Prostate gland (tissue), 2 donors: ENCODE measurements at regions not wholly inside any gene's neighbourhood (a gene's known extent, or its start where the extent isn't known, plus 50 kb on each side); places are given as distances from the start of the nearest gene placed in this dataset.
A peak's percentile ranks its signal among the peaks of the same experiment; 100 is the strongest.

Source experiments
- DNase-seq: peaks from one replicate; pipeline ENCODE4 v3.0.0-alpha.2; 2019; ENCODE audit warnings: low spot score
- H3K27ac ChIP-seq, 2 donors: fragments of 200-600 bp; sonication (generic); 2 replicates each; pipeline ENCODE4 v1.5.1; 2017 to 2019
- H3K27me3 ChIP-seq: fragments of 200-600 bp; sonication (generic); replicated peaks from 2 replicates; pipeline ENCODE4 v1.5.1; 2019; ENCODE audit not compliant: insufficient read depth
- H3K36me3 ChIP-seq, 2 donors: fragments of 200-600 bp; sonication (generic); 1 replicate in 1 of 2; 2 replicates in 1 of 2; pipeline versions ENCODE4 v1.5.1 to v1.8.1; 2017 to 2019
- H3K4me1 ChIP-seq: fragments of 200-600 bp; sonication (generic); replicated peaks from 2 replicates; pipeline ENCODE4 v1.5.1; 2019
- H3K4me3 ChIP-seq, 2 donors: fragments of 200-600 bp; sonication (generic); 2 replicates each; pipeline ENCODE4 v1.5.1; 2017 to 2019
- H3K9me3 ChIP-seq: fragments of 200-600 bp; sonication (generic); 2 replicates; pipeline ENCODE4 v1.5.1; 2017
- CTCF ChIP-seq, 4 experiments: fragments of 200-600 bp in 2 of 4; fragments of 450-650 bp in 2 of 4; sonication (generic) in 2 of 4; IDR thresholded peaks; 1 replicate in 3 of 4; 2 replicates in 1 of 4; pipeline ENCODE4 v1.5.1; 2016 to 2019; ENCODE audit warnings: antibody characterized with exemption in 4 of 4, mild to moderate bottlenecking in 2 of 4, moderate library complexity in 2 of 4
- POLR2A ChIP-seq: fragments of 450-650 bp; IDR thresholded peaks from one replicate; pipeline ENCODE4 v1.6.1; 2016; ENCODE audit warnings: antibody characterized with exemption, mild to moderate bottlenecking
- POLR2AphosphoS5 ChIP-seq: sonication (generic); formaldehyde crosslinking; IDR thresholded peaks from one replicate; pipeline ENCODE4 v1.6.1; 2017; ENCODE audit warnings: antibody characterized with exemption
- WGBS: methylation state at CpG from one replicate; pipeline ENCODE4 v1.1.5; 2018; 5-methylcytosine and 5-hydroxymethylcytosine counted together
- intact Hi-C: fragments of 100-400 bp; cut with DNase I; formaldehyde crosslinking; loops from one replicate; pipeline ENCODE4 v1.14.2; 2022

- DNase-seq = no peak
- WGBS = 57% methylated on average over 1 of the region's 1 CpG
- no peaks in the 10 kb centered on the region for H3K27me3 ChIP-seq
- TF ChIP-seq POLR2AphosphoS5 (no peak), POLR2A (no peak), CTCF (IDR thresholded peaks at IDR 0.05) (no peak)
- H3K27ac ChIP-seq = no peak overlapping the region
- H3K9me3 ChIP-seq = no peaks in the 10 kb centered on the region
- H3K4me1 ChIP-seq = no peaks in the 10 kb centered on the region
- no peaks in the 10 kb centered on the region for H3K36me3 ChIP-seq
- intact Hi-C loops = loop anchor here (5.0 to 10.0 kb wide), 2 partner anchors 293 to 1100 kb away; no protein-coding TSS in a partner anchor
- H3K4me3 ChIP-seq = no peak overlapping the region
Observed at GRCh38 chr9:108567571-108567970, 288.2 kb downstream of the ACTL7B start.

GRCh38 chr9:108565651-108566378, 290.0 kb downstream of the ACTL7B start:
- peak; percentile 65 to 90 (median 82) for TF ChIP-seq CTCF (IDR thresholded peaks at IDR 0.05)
- no peak for TF ChIP-seq POLR2A
- peak; percentile 79 for TF ChIP-seq POLR2AphosphoS5
- Histone ChIP-seq H3K36me3 (no peaks in the 10 kb centered on the region), H3K4me1 (no peaks in the 10 kb centered on the region), H3K27me3 (no peaks in the 10 kb centered on the region), H3K27ac (no peak overlapping the region), H3K9me3 (no peaks in the 10 kb centered on the region), H3K4me3 (no peak overlapping the region)
- 8% methylated on average over 2 of the region's 2 CpGs for WGBS
- intact Hi-C loops = loop anchor here (2.0 to 10.0 kb wide), 3 partner anchors 291 to 1099 kb away; no protein-coding TSS in a partner anchor
- peak; percentile 72 for DNase-seq

- intact Hi-C loops = loop anchor here (10.0 kb wide), 1 partner anchor 287 kb away; no protein-coding TSS in a partner anchor
- Histone ChIP-seq H3K27me3 (peaks cover 3% of the 10 kb centered on the region), H3K27ac (no peak overlapping the region), H3K36me3 (no peaks in the 10 kb centered on the region), H3K4me3 (no peak overlapping the region), H3K9me3 (no peaks in the 10 kb centered on the region), H3K4me1 (no peaks in the 10 kb centered on the region)
- no peak for DNase-seq
- 93% methylated on average over 3 of the region's 3 CpGs for WGBS
- TF ChIP-seq CTCF (IDR thresholded peaks at IDR 0.05) = no peak
- no peak for TF ChIP-seq POLR2A
- no peak for TF ChIP-seq POLR2AphosphoS5
Observed at GRCh38 chr9:108562176-108562575, 293.6 kb downstream of the ACTL7B start.

- Histone ChIP-seq H3K36me3 (no peaks in the 10 kb centered on the region), H3K27me3 (peaks cover 3% of the 10 kb centered on the region), H3K27ac (no peak overlapping the region), H3K4me1 (no peaks in the 10 kb centered on the region), H3K9me3 (no peaks in the 10 kb centered on the region), H3K4me3 (no peak overlapping the region)
- TF ChIP-seq POLR2A (no peak), POLR2AphosphoS5 (no peak), CTCF (IDR thresholded peaks at IDR 0.05) (no peak)
- DNase-seq = no peak
- intact Hi-C loops = no loop called here
- WGBS = 63% methylated on average over 2 of the region's 2 CpGs
Observed at GRCh38 chr9:108559432-108559831, 296.4 kb downstream of the ACTL7B start.

GRCh38 chr9:108554831-108555230, 301.0 kb downstream of the ACTL7B start:
- Histone ChIP-seq H3K27me3 (no peaks in the 10 kb centered on the region), H3K27ac (no peak overlapping the region), H3K9me3 (no peaks in the 10 kb centered on the region), H3K36me3 (no peaks in the 10 kb centered on the region), H3K4me1 (no peaks in the 10 kb centered on the region), H3K4me3 (no peak overlapping the region)
- intact Hi-C loops = no loop called here
- no peak for DNase-seq
- WGBS = over 99% methylated on average over 3 of the region's 3 CpGs
- TF ChIP-seq POLR2AphosphoS5 = no peak
- no peak for TF ChIP-seq POLR2A
- no peak for TF ChIP-seq CTCF (IDR thresholded peaks at IDR 0.05)
